GM21529 (cell line): ENCODE measurements at regions not wholly inside any gene's neighbourhood (a gene's known extent, or its start where the extent isn't known, plus 50 kb on each side); places are given as distances from the start of the nearest gene placed in this dataset.
"Not testable (repeated sequence)": the region's sequence is repeated elsewhere in the genome, so short reads cannot be mapped to it uniquely, and the experiment has no call there.

Experiments
- ATAC-seq: cut with Tn5 transposase; IDR thresholded peaks from one replicate; pipeline ENCODE4 v1.9.1; 2021; ENCODE audit not compliant: unreplicated experiment

GRCh38 chr5:56665117-56665516, 150.2 kb upstream of the MAP3K1 start:
- ATAC-seq: not testable (repeated sequence)

- no peak for ATAC-seq
Observed at GRCh38 chr5:56664025-56664424, 151.3 kb upstream of the MAP3K1 start.

- ATAC-seq: no peak
Observed at GRCh38 chr5:56663523-56663922, 151.8 kb upstream of the MAP3K1 start.

- ATAC-seq: no peak
Observed at GRCh38 chr5:56662893-56663292, 152.5 kb upstream of the MAP3K1 start.

GRCh38 chr5:56659971-56660370, 155.4 kb upstream of the MAP3K1 start:
- ATAC-seq: no peak

- no peak for ATAC-seq
Observed at GRCh38 chr5:56658972-56659371, 156.4 kb upstream of the MAP3K1 start.

GRCh38 chr5:56656846-56657726, 158.3 kb upstream of the MAP3K1 start:
- ATAC-seq: no peak

- no peak for ATAC-seq
Observed at GRCh38 chr5:56651893-56652292, 163.5 kb upstream of the MAP3K1 start.

- ATAC-seq: no peak
Observed at GRCh38 chr5:56650386-56650785, 165.0 kb upstream of the MAP3K1 start.

- no peak for ATAC-seq
Observed at GRCh38 chr5:56649569-56649968, 165.8 kb upstream of the MAP3K1 start.

- ATAC-seq: no peak
Observed at GRCh38 chr5:56648460-56649034, 166.8 kb upstream of the MAP3K1 start.

- no peak for ATAC-seq
Observed at GRCh38 chr5:56647099-56647850, 168.1 kb upstream of the MAP3K1 start.

- ATAC-seq: no peak
Observed at GRCh38 chr5:56641635-56642260, 173.6 kb upstream of the MAP3K1 start.

- ATAC-seq: peak; percentile 77
Observed at GRCh38 chr5:56640763-56641406, 174.5 kb upstream of the MAP3K1 start.

GRCh38 chr5:56639476-56639875, 175.9 kb upstream of the MAP3K1 start:
- no peak for ATAC-seq

- ATAC-seq: no peak
Observed at GRCh38 chr5:56638768-56639238, 176.5 kb upstream of the MAP3K1 start.

GRCh38 chr5:56638061-56638621, 177.2 kb upstream of the MAP3K1 start:
- no peak for ATAC-seq

GRCh38 chr5:56637321-56637920, 177.9 kb upstream of the MAP3K1 start:
- no peak for ATAC-seq

GRCh38 chr5:56633950-56634349, 181.4 kb upstream of the MAP3K1 start:
- ATAC-seq: no peak

GRCh38 chr5:56632939-56633338, 182.4 kb upstream of the MAP3K1 start:
- no peak for ATAC-seq
